ENCODE measurements at regions not wholly inside any gene's neighbourhood (a gene's known extent, or its start where the extent isn't known, plus 50 kb on each side); places are given as distances from the start of the nearest gene placed in this dataset.

DNA sequence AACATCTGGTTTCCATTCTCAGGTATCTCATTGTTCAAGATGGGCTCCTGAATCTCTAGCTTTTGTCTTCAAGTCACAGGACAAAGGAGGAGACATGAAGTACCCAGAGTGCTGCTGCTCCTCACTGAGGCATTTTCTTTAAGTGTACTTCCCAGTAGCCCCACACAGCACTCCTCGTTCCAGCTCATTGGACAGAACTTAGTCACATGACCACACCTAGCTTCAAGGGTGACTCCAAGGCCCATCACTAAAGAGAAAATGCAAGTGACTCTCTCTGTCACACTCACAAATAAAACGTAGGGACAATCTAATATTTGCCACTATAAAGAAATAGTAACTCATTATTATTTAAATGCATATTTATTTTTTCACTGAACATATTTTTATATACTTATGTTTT is 58.3 kb upstream of the NEUROD6 start:
- Histone ChIP-seq H3K18ac (ENCODE audit: low read length) (no peak overlapping the region), H3K27me3 (ENCODE audit: insufficient read depth, low read length, poor library complexity) (no peaks in the 10 kb centered on the region), H3K4me1 (ENCODE audit: control insufficient read depth, low read depth, low read length) (no peaks in the 10 kb centered on the region), H3K56ac (ENCODE audit: low read length) (no peak overlapping the region), H2BK15ac (replicated peaks; ENCODE audit: low read depth) (no peak overlapping the region), H3K4me3 (ENCODE audit: low read length) (no peak overlapping the region), H4K8ac (ENCODE audit: low read depth, low read length) (no peak overlapping the region), H2AK5ac (ENCODE audit: low read length) (no peak overlapping the region), H3K79me1 (ENCODE audit: low read length) (no peaks in the 10 kb centered on the region), H2BK120ac (ENCODE audit: low read depth, low read length) (no peak overlapping the region), H3K23ac (ENCODE audit: low read length) (no peak overlapping the region), H3K27ac (ENCODE audit: low read depth, low read length) (no peak overlapping the region), H3K36me3 (ENCODE audit: control insufficient read depth, insufficient read depth, low read length) (no peaks in the 10 kb centered on the region), H2BK5ac (ENCODE audit: low read length) (no peak overlapping the region), H3K9ac (ENCODE audit: low read length) (no peak overlapping the region), H3K4me2 (ENCODE audit: low read length) (no peak overlapping the region), H3K79me2 (ENCODE audit: control insufficient read depth, insufficient read depth, low read length) (no peaks in the 10 kb centered on the region), H3K4ac (ENCODE audit: low read depth, low read length) (no peak overlapping the region), H4K5ac (ENCODE audit: low read length) (no peak overlapping the region)
- WGBS (ENCODE audit: extremely low coverage, insufficient coverage, low lambda C conversion rate) = no CpG with 5 or more reads among the region's 2 CpGs
- peak; percentile 7 for DNase-seq

- Histone ChIP-seq H3K23ac (ENCODE audit: low read length) (no peak overlapping the region), H3K36me3 (ENCODE audit: control insufficient read depth, insufficient read depth, low read length) (no peaks in the 10 kb centered on the region), H3K79me1 (ENCODE audit: low read length) (no peaks in the 10 kb centered on the region), H3K4me1 (ENCODE audit: control insufficient read depth, low read depth, low read length) (no peaks in the 10 kb centered on the region), H4K5ac (ENCODE audit: low read length) (no peak overlapping the region), H3K4ac (ENCODE audit: low read depth, low read length) (no peak overlapping the region), H3K79me2 (ENCODE audit: control insufficient read depth, insufficient read depth, low read length) (no peaks in the 10 kb centered on the region), H2BK15ac (replicated peaks; ENCODE audit: low read depth) (no peak overlapping the region), H3K18ac (ENCODE audit: low read length) (no peak overlapping the region), H2AK5ac (ENCODE audit: low read length) (no peak overlapping the region), H2BK5ac (ENCODE audit: low read length) (no peak overlapping the region), H4K8ac (ENCODE audit: low read depth, low read length) (no peak overlapping the region), H3K56ac (ENCODE audit: low read length) (no peak overlapping the region), H3K4me2 (ENCODE audit: low read length) (no peak overlapping the region), H3K4me3 (ENCODE audit: low read length) (no peak overlapping the region), H3K27me3 (ENCODE audit: insufficient read depth, low read length, poor library complexity) (no peaks in the 10 kb centered on the region), H3K9ac (ENCODE audit: low read length) (no peak overlapping the region), H2BK120ac (ENCODE audit: low read depth, low read length) (no peak overlapping the region), H3K27ac (ENCODE audit: low read depth, low read length) (no peak overlapping the region)
- DNase-seq = no peak
- no CpG with 5 or more reads among the region's 2 CpGs for WGBS (ENCODE audit: extremely low coverage, insufficient coverage, low lambda C conversion rate)
These were observed 66.7 kb upstream of the NEUROD6 start for GRCh38 chr7:31407178-31407676.

- Histone ChIP-seq H4K8ac (ENCODE audit: low read depth, low read length) (no peak overlapping the region), H3K18ac (ENCODE audit: low read length) (no peak overlapping the region), H3K27me3 (ENCODE audit: insufficient read depth, low read length, poor library complexity) (no peaks in the 10 kb centered on the region), H3K79me2 (ENCODE audit: control insufficient read depth, insufficient read depth, low read length) (no peaks in the 10 kb centered on the region), H2BK15ac (replicated peaks; ENCODE audit: low read depth) (no peak overlapping the region), H2AK5ac (ENCODE audit: low read length) (no peak overlapping the region), H3K4me2 (ENCODE audit: low read length) (no peak overlapping the region), H3K4ac (ENCODE audit: low read depth, low read length) (no peak overlapping the region), H3K4me1 (ENCODE audit: control insufficient read depth, low read depth, low read length) (no peaks in the 10 kb centered on the region), H3K9ac (ENCODE audit: low read length) (no peak overlapping the region), H2BK120ac (ENCODE audit: low read depth, low read length) (no peak overlapping the region), H3K36me3 (ENCODE audit: control insufficient read depth, insufficient read depth, low read length) (no peaks in the 10 kb centered on the region), H3K4me3 (ENCODE audit: low read length) (no peak overlapping the region), H2BK5ac (ENCODE audit: low read length) (no peak overlapping the region), H3K79me1 (ENCODE audit: low read length) (no peaks in the 10 kb centered on the region), H3K27ac (ENCODE audit: low read depth, low read length) (no peak overlapping the region), H4K5ac (ENCODE audit: low read length) (no peak overlapping the region), H3K56ac (ENCODE audit: low read length) (no peak overlapping the region), H3K23ac (ENCODE audit: low read length) (no peak overlapping the region)
- no CpG with 5 or more reads among the region's 3 CpGs for WGBS (ENCODE audit: extremely low coverage, insufficient coverage, low lambda C conversion rate)
- no peak for DNase-seq
These were observed 67.7 kb upstream of the NEUROD6 start for GRCh38 chr7:31408140-31408729.

GRCh38 chr7:31410265-31410664 is 69.7 kb upstream of the NEUROD6 start:
- Histone ChIP-seq H3K18ac (ENCODE audit: low read length) (no peak overlapping the region), H3K79me2 (ENCODE audit: control insufficient read depth, insufficient read depth, low read length) (no peaks in the 10 kb centered on the region), H2BK120ac (ENCODE audit: low read depth, low read length) (no peak overlapping the region), H4K5ac (ENCODE audit: low read length) (no peak overlapping the region), H3K4ac (ENCODE audit: low read depth, low read length) (no peak overlapping the region), H3K4me3 (ENCODE audit: low read length) (no peak overlapping the region), H3K9ac (ENCODE audit: low read length) (no peak overlapping the region), H3K79me1 (ENCODE audit: low read length) (no peaks in the 10 kb centered on the region), H2BK5ac (ENCODE audit: low read length) (no peak overlapping the region), H3K27me3 (ENCODE audit: insufficient read depth, low read length, poor library complexity) (no peaks in the 10 kb centered on the region), H2AK5ac (ENCODE audit: low read length) (no peak overlapping the region), H3K23ac (ENCODE audit: low read length) (no peak overlapping the region), H3K4me2 (ENCODE audit: low read length) (no peak overlapping the region), H3K56ac (ENCODE audit: low read length) (no peak overlapping the region), H3K4me1 (ENCODE audit: control insufficient read depth, low read depth, low read length) (no peaks in the 10 kb centered on the region), H3K27ac (ENCODE audit: low read depth, low read length) (no peak overlapping the region), H2BK15ac (replicated peaks; ENCODE audit: low read depth) (no peak overlapping the region), H3K36me3 (ENCODE audit: control insufficient read depth, insufficient read depth, low read length) (no peaks in the 10 kb centered on the region), H4K8ac (ENCODE audit: low read depth, low read length) (no peak overlapping the region)
- no peak for DNase-seq
- WGBS (ENCODE audit: extremely low coverage, insufficient coverage, low lambda C conversion rate) = no CpG with 5 or more reads among the region's 2 CpGs

DNA sequence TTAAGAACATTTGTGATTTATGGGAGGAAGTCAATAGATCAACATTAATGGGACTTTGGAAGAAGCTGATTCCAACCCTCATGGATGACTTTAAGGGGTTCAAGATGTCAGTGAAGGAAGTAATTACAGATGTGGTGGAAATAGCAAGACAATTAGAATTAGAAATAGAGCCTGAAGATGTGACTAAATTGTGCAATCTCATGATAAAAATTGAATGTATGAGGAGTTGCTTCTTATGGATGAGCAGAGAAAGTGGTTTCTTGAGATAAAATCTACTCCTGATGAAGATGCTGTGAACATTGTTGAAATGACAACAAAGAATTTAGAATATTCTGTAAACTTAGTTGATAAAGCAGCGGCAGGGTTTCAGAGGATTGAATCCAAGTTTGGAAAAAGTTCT is 70.9 kb upstream of the NEUROD6 start:
- Histone ChIP-seq H3K27ac (ENCODE audit: low read depth, low read length) (no peak overlapping the region), H3K4me2 (ENCODE audit: low read length) (no peak overlapping the region), H3K18ac (ENCODE audit: low read length) (no peak overlapping the region)

DNA sequence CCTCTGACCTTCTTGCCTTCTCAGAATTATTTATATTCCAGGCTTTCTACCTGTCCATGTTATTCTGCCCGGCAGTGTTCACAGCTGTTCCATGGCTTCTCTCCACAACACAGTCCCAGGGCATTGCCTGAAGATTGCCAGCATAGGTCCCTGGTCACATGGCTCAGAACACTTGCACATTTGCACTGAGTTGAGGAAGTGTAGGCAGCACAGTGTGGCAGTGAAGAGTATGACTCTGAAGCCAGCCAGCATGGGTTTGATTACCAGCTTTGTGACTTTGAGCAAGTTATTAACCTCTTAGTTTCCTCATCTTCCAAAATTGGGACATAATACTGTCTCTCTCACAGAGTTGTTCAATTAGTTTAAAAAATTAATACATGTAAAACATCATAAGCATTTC is 73.2 kb upstream of the NEUROD6 start:
- H3K27me3 ChIP-seq (ENCODE audit: insufficient read depth, low read length, poor library complexity) = no peaks in the 10 kb centered on the region
- no peak overlapping the region for H3K4ac ChIP-seq (ENCODE audit: low read depth, low read length)
- H3K18ac ChIP-seq (ENCODE audit: low read length) = no peak overlapping the region
- no peak overlapping the region for H3K23ac ChIP-seq (ENCODE audit: low read length)
- H2AK5ac ChIP-seq (ENCODE audit: low read length) = no peak overlapping the region
- no peak overlapping the region for H4K5ac ChIP-seq (ENCODE audit: low read length)
- no peak overlapping the region for H3K9ac ChIP-seq (ENCODE audit: low read length)
- no peak overlapping the region for H2BK5ac ChIP-seq (ENCODE audit: low read length)
- H3K56ac ChIP-seq (ENCODE audit: low read length) = no peak overlapping the region
- H2BK15ac ChIP-seq (replicated peaks; ENCODE audit: low read depth) = no peak overlapping the region
- H3K79me1 ChIP-seq (ENCODE audit: low read length) = no peaks in the 10 kb centered on the region
- no peak for DNase-seq
- H3K4me3 ChIP-seq (ENCODE audit: low read length) = no peak overlapping the region
- H2BK120ac ChIP-seq (ENCODE audit: low read depth, low read length) = no peak overlapping the region
- H3K79me2 ChIP-seq (ENCODE audit: control insufficient read depth, insufficient read depth, low read length) = no peaks in the 10 kb centered on the region
- H3K27ac ChIP-seq (ENCODE audit: low read depth, low read length) = no peak overlapping the region
- no peak overlapping the region for H4K8ac ChIP-seq (ENCODE audit: low read depth, low read length)
- H3K36me3 ChIP-seq (ENCODE audit: control insufficient read depth, insufficient read depth, low read length) = no peaks in the 10 kb centered on the region
- no CpG with 5 or more reads among the region's 1 CpG for WGBS (ENCODE audit: extremely low coverage, insufficient coverage, low lambda C conversion rate)
- no peak overlapping the region for H3K4me2 ChIP-seq (ENCODE audit: low read length)
- no peaks in the 10 kb centered on the region for H3K4me1 ChIP-seq (ENCODE audit: control insufficient read depth, low read depth, low read length)

More for the DNA sequence above, 70.9 kb upstream of the NEUROD6 start:
- Histone ChIP-seq H3K79me1 (ENCODE audit: low read length) (no peaks in the 10 kb centered on the region), H3K79me2 (ENCODE audit: control insufficient read depth, insufficient read depth, low read length) (no peaks in the 10 kb centered on the region), H3K4me3 (ENCODE audit: low read length) (no peak overlapping the region), H2BK120ac (ENCODE audit: low read depth, low read length) (no peak overlapping the region), H4K8ac (ENCODE audit: low read depth, low read length) (no peak overlapping the region), H3K9ac (ENCODE audit: low read length) (no peak overlapping the region), H4K5ac (ENCODE audit: low read length) (no peak overlapping the region), H3K23ac (ENCODE audit: low read length) (no peak overlapping the region), H2BK15ac (replicated peaks; ENCODE audit: low read depth) (no peak overlapping the region), H2AK5ac (ENCODE audit: low read length) (no peak overlapping the region), H3K4ac (ENCODE audit: low read depth, low read length) (no peak overlapping the region), H3K4me1 (ENCODE audit: control insufficient read depth, low read depth, low read length) (no peaks in the 10 kb centered on the region), H2BK5ac (ENCODE audit: low read length) (no peak overlapping the region), H3K27me3 (ENCODE audit: insufficient read depth, low read length, poor library complexity) (no peaks in the 10 kb centered on the region), H3K36me3 (ENCODE audit: control insufficient read depth, insufficient read depth, low read length) (no peaks in the 10 kb centered on the region), H3K56ac (ENCODE audit: low read length) (no peak overlapping the region)
- no peak for DNase-seq
- WGBS (ENCODE audit: extremely low coverage, insufficient coverage, low lambda C conversion rate) = no CpG with 5 or more reads among the region's 1 CpG
